Neural cell (in vitro differentiated cells): ENCODE measurements at regions not wholly inside any gene's neighbourhood (a gene's known extent, or its start where the extent isn't known, plus 50 kb on each side); places are given as distances from the start of the nearest gene placed in this dataset.

ENCODE experiments used
- H2AFZ ChIP-seq: fragments of 200-600, 300-800 bp; sonication (generic), shearing (Covaris generic); 2 replicates; pipeline ENCODE4 v1.6.0; 2014; ENCODE audit warnings: low read depth, mild to moderate bottlenecking, antibody characterized with exemption, low read length, moderate library complexity
- H3F3A ChIP-seq: fragments of 200-600 bp; shearing (Covaris generic); 2 replicates; pipeline ENCODE4 v1.6.1; 2016; ENCODE audit warnings: mild to moderate bottlenecking, moderate library complexity, mixed read lengths, antibody characterized with exemption, low read length; ENCODE audit not compliant: insufficient read depth, poor library complexity, severe bottlenecking
- H3K27ac ChIP-seq: fragments of 200-600, 300-800 bp; sonication (generic), shearing (Covaris generic); 2 replicates; pipeline ENCODE4 v1.5.1; 2014; ENCODE audit warnings: mild to moderate bottlenecking, low read length, moderate library complexity
- H3K27me3 ChIP-seq: fragments of 300-800, 200-600 bp; sonication (generic), shearing (Covaris generic); 2 replicates; pipeline ENCODE4 v1.6.0; 2014; ENCODE audit warnings: mild to moderate bottlenecking, low read depth, low read length, moderate library complexity; ENCODE audit not compliant: insufficient read depth
- H3K36me3 ChIP-seq: fragments of 300-800, 200-600 bp; sonication (generic), shearing (Covaris generic); 2 replicates; pipeline ENCODE4 v1.5.1; 2014; ENCODE audit warnings: mild to moderate bottlenecking, antibody characterized with exemption, low read length, moderate library complexity; ENCODE audit not compliant: insufficient read depth
- H3K4me2 ChIP-seq: fragments of 300-800, 200-600 bp; sonication (generic), shearing (Covaris generic); 2 replicates; pipeline ENCODE4 v1.6.0; 2014; ENCODE audit warnings: mild to moderate bottlenecking, low read length
- H3K4me3 ChIP-seq: fragments of 300-800, 200-600 bp; sonication (generic), shearing (Covaris generic); 2 replicates; pipeline ENCODE4 v1.5.1; 2014; ENCODE audit warnings: mild to moderate bottlenecking, low read length, moderate library complexity
- H3K79me2 ChIP-seq: fragments of 200-600 bp; shearing (Covaris generic); replicated peaks from 2 replicates; pipeline ENCODE4 v1.6.0; 2014; ENCODE audit warnings: mild to moderate bottlenecking, low read length, moderate library complexity; ENCODE audit not compliant: insufficient read depth
- H3K9ac ChIP-seq: fragments of 300-800, 200-600 bp; sonication (generic), shearing (Covaris generic); 2 replicates; pipeline ENCODE4 v1.6.1; 2016; ENCODE audit warnings: mild to moderate bottlenecking, low read length, mixed read lengths
- H3K9me2 ChIP-seq: fragments of 200-600 bp; shearing (Covaris generic); 2 replicates; pipeline ENCODE4 v1.6.1; 2016; ENCODE audit warnings: mild to moderate bottlenecking, low read length, mixed read lengths; ENCODE audit not compliant: insufficient read depth
- H3K9me3 ChIP-seq: fragments of 200-600, 300-800 bp; sonication (generic), shearing (Covaris generic); 2 replicates; pipeline ENCODE4 v1.6.1; 2016; ENCODE audit warnings: mild to moderate bottlenecking, mixed run types, low read length, moderate library complexity, mixed read lengths
- H4K20me1 ChIP-seq: fragments of 200-600 bp; shearing (Covaris generic); 2 replicates; pipeline ENCODE4 v1.6.1; 2016; ENCODE audit warnings: mild to moderate bottlenecking, mixed run types; ENCODE audit not compliant: insufficient read depth
- EP300 ChIP-seq: fragments of 450-650 bp; conservative IDR thresholded peaks from 2 replicates; pipeline ENCODE4 v1.6.1; 2014; ENCODE audit warnings: antibody characterized with exemption, mild to moderate bottlenecking, moderate library complexity; ENCODE audit not compliant: poor library complexity, severe bottlenecking
- EZH2 ChIP-seq: fragments of 200-600, 300-800 bp; shearing (Covaris generic), sonication (generic); IDR thresholded peaks from 2 replicates; pipeline ENCODE4 v1.6.1; 2014; ENCODE audit warnings: antibody characterized with exemption, low read length, borderline replicate concordance, mild to moderate bottlenecking; ENCODE audit not compliant: insufficient read depth, poor library complexity, severe bottlenecking
- MXI1 ChIP-seq: fragments of 450-650 bp; conservative IDR thresholded peaks from 2 replicates; pipeline ENCODE4 v1.6.1; 2014; ENCODE audit warnings: antibody characterized with exemption, mild to moderate bottlenecking; ENCODE audit not compliant: poor library complexity, severe bottlenecking
- POLR2AphosphoS5 ChIP-seq: IDR thresholded peaks from 2 replicates; pipeline ENCODE4 v1.6.1; 2012
- RAD21 ChIP-seq: fragments of 450-650 bp; conservative IDR thresholded peaks from 2 replicates; pipeline ENCODE4 v1.6.1; 2014; ENCODE audit warnings: antibody characterized with exemption, mild to moderate bottlenecking, moderate library complexity
- REST ChIP-seq: IDR thresholded peaks from 2 replicates; pipeline ENCODE4 v1.6.1; 2012; ENCODE audit warnings: borderline replicate concordance
- SMC3 ChIP-seq: fragments of 450-650 bp; conservative IDR thresholded peaks from 2 replicates; pipeline ENCODE4 v1.6.1; 2014; ENCODE audit warnings: antibody characterized with exemption, mild to moderate bottlenecking, moderate library complexity; ENCODE audit not compliant: poor library complexity
- TAF1 ChIP-seq: IDR thresholded peaks from 2 replicates; pipeline ENCODE4 v1.6.1; 2012; ENCODE audit warnings: low read depth
- TF ChIP-seq, protein P1 (sequence below): fragments of 450-650 bp; IDR thresholded peaks from 2 replicates; pipeline ENCODE4 v1.5.1; 2014; ENCODE audit warnings: antibody characterized with exemption, mild to moderate bottlenecking, moderate library complexity; ENCODE audit not compliant: poor library complexity, severe bottlenecking

DNA sequence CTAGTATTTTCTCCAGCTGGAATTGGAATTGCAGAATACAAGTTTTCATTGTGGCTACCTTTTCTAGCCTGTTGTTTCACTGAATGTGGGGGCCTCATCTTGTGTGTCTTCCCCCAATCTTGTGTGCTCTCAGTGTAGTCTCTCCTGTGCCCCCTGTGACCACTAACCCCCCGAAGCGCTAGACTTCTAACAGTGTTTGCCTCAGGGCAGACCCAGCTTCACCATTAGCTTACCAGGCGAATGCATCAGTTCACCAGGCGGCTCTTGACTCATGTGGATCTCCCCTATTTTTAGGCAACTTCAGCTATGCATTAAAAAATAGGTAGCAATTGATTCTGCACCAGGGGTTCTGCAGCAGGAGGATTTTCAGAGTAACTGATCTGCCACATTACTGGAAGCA, 376.2 kb upstream of the MEIS1 start:
- no peaks in the 10 kb centered on the region for H3K79me2 ChIP-seq
- H3K4me2 ChIP-seq, result no peak overlapping the region
- H3K9me2 ChIP-seq, result no peaks in the 10 kb centered on the region
- H3K27ac ChIP-seq, result no peak overlapping the region
- no peaks in the 10 kb centered on the region for H4K20me1 ChIP-seq
- TF ChIP-seq REST, result no peak
- TF ChIP-seq, protein P1, sequence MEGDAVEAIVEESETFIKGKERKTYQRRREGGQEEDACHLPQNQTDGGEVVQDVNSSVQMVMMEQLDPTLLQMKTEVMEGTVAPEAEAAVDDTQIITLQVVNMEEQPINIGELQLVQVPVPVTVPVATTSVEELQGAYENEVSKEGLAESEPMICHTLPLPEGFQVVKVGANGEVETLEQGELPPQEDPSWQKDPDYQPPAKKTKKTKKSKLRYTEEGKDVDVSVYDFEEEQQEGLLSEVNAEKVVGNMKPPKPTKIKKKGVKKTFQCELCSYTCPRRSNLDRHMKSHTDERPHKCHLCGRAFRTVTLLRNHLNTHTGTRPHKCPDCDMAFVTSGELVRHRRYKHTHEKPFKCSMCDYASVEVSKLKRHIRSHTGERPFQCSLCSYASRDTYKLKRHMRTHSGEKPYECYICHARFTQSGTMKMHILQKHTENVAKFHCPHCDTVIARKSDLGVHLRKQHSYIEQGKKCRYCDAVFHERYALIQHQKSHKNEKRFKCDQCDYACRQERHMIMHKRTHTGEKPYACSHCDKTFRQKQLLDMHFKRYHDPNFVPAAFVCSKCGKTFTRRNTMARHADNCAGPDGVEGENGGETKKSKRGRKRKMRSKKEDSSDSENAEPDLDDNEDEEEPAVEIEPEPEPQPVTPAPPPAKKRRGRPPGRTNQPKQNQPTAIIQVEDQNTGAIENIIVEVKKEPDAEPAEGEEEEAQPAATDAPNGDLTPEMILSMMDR, result no peak
- TF ChIP-seq TAF1, result no peak
- TF ChIP-seq SMC3, result no peak
- TF ChIP-seq POLR2AphosphoS5, result no peak
- TF ChIP-seq EP300, result no peak
- no peak for TF ChIP-seq EZH2
- TF ChIP-seq RAD21, result no peak
- no peak for TF ChIP-seq MXI1
- H3K9me3 ChIP-seq, result no peaks in the 10 kb centered on the region
- no peak overlapping the region for H2AFZ ChIP-seq
- H3K27me3 ChIP-seq, result no peaks in the 10 kb centered on the region
- no peaks in the 10 kb centered on the region for H3F3A ChIP-seq
- no peaks in the 10 kb centered on the region for H3K36me3 ChIP-seq
- H3K4me3 ChIP-seq, result no peak overlapping the region
- H3K9ac ChIP-seq, result no peak overlapping the region

- Histone ChIP-seq H3K9me2 (no peaks in the 10 kb centered on the region), H3K4me3 (no peak overlapping the region), H3K79me2 (no peaks in the 10 kb centered on the region), H4K20me1 (no peaks in the 10 kb centered on the region), H2AFZ (no peak overlapping the region), H3K27ac (no peak overlapping the region), H3K9me3 (no peaks in the 10 kb centered on the region), H3K9ac (no peak overlapping the region), H3K27me3 (no peaks in the 10 kb centered on the region), H3K36me3 (no peaks in the 10 kb centered on the region), H3F3A (no peaks in the 10 kb centered on the region), H3K4me2 (no peak overlapping the region)
- TF ChIP-seq SMC3, result no peak
- no peak for TF ChIP-seq MXI1
- TF ChIP-seq EP300, result no peak
- TF ChIP-seq RAD21, result no peak
- no peak for TF ChIP-seq REST
- TF ChIP-seq, protein P1, result no peak
- TF ChIP-seq TAF1, result no peak
- no peak for TF ChIP-seq EZH2
- no peak for TF ChIP-seq POLR2AphosphoS5
Observed at GRCh38 chr2:66057844-66058243, 377.1 kb upstream of the MEIS1 start.
